A549 (cell line): ENCODE measurements at regions not wholly inside any gene's neighbourhood (a gene's known extent, or its start where the extent isn't known, plus 50 kb on each side); places are given as distances from the start of the nearest gene placed in this dataset.

Source experiments
- ELK1 ChIP-seq: fragments of 150-350 bp; IDR thresholded peaks from 2 replicates; pipeline ENCODE4 v1.6.1; 2014; ENCODE audit warnings: low read depth, mild to moderate bottlenecking, low read length
- TF ChIP-seq, protein P1 (sequence below): fragments of >200 bp; sonication (Bioruptor Twin); formaldehyde crosslinking; IDR thresholded peaks from 3 replicates; pipeline ENCODE4 v1.5.1; 2016

- TF ChIP-seq ELK1, result no peak
- TF ChIP-seq, protein P1, sequence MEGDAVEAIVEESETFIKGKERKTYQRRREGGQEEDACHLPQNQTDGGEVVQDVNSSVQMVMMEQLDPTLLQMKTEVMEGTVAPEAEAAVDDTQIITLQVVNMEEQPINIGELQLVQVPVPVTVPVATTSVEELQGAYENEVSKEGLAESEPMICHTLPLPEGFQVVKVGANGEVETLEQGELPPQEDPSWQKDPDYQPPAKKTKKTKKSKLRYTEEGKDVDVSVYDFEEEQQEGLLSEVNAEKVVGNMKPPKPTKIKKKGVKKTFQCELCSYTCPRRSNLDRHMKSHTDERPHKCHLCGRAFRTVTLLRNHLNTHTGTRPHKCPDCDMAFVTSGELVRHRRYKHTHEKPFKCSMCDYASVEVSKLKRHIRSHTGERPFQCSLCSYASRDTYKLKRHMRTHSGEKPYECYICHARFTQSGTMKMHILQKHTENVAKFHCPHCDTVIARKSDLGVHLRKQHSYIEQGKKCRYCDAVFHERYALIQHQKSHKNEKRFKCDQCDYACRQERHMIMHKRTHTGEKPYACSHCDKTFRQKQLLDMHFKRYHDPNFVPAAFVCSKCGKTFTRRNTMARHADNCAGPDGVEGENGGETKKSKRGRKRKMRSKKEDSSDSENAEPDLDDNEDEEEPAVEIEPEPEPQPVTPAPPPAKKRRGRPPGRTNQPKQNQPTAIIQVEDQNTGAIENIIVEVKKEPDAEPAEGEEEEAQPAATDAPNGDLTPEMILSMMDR, result no peak
Measured at GRCh38 chr2:144300632-144301031, 219.3 kb downstream of the ZEB2 start.
